ENCODE measurements at regions not wholly inside any gene's neighbourhood (a gene's known extent, or its start where the extent isn't known, plus 50 kb on each side); places are given as distances from the start of the nearest gene placed in this dataset.
"Not testable (repeated sequence)": the region's sequence is repeated elsewhere in the genome, so short reads cannot be mapped to it uniquely, and the experiment has no call there.

GRCh38 chr11:97636741-97637140 lies 1246.9 kb downstream of the JRKL start:
- TF ChIP-seq CTCF (IDR thresholded peaks at IDR 0.05; ENCODE audit: extremely low read depth in 1 of 2, insufficient read depth in 1 of 2, low read depth in 1 of 2, low read length in 2 of 2); POLR2A (IDR thresholded peaks at IDR 0.05; ENCODE audit: low read depth, low read length); POLR2AphosphoS5 (IDR thresholded peaks at IDR 0.05; ENCODE audit: insufficient read depth, low read depth, low read length); EZH2 (IDR thresholded peaks at IDR 0.05; ENCODE audit: borderline replicate concordance, low read depth, low read length, severe bottlenecking); MYC (IDR thresholded peaks at IDR 0.05; ENCODE audit: low read depth, low read length): not testable (repeated sequence)

Data from endothelial cell of umbilical vein (primary cell).